ENCODE measurements at regions not wholly inside any gene's neighbourhood (a gene's known extent, or its start where the extent isn't known, plus 50 kb on each side); places are given as distances from the start of the nearest gene placed in this dataset.
A peak's percentile ranks its signal among the peaks of the same experiment; 100 is the strongest.

GRCh38 chr11:129731316-129731715 lies 84.3 kb upstream of the TMEM45B start:
- Mint-ChIP-seq H3K27ac (ENCODE audit: low read depth, unreplicated experiment) (no peak overlapping the region), H3K27me3 (ENCODE audit: insufficient read depth, unreplicated experiment) (peaks cover 13% of the 10 kb centered on the region), H3K4me1 (ENCODE audit: insufficient read depth, unreplicated experiment) (peaks cover 33% of the 10 kb centered on the region), H3K4me3 (ENCODE audit: unreplicated experiment) (no peak overlapping the region), H3K9me3 (ENCODE audit: unreplicated experiment) (no peaks in the 10 kb centered on the region), H3K36me3 (ENCODE audit: insufficient read depth, unreplicated experiment) (no peaks in the 10 kb centered on the region)
- intact Hi-C loops (cut with micrococcal nuclease): no loop called here
- BruUV-seq (replicated peaks): no TSS peak
- ChIA-PET POLR2A (interaction anchor here (1.0 to 1.3 kb wide), 2 partner anchors 92 to 107 kb away, joined by 3 read pairs; no protein-coding TSS in a partner anchor), CTCF (interaction anchor here (0.6 to 3.8 kb wide), 7 partner anchors 39 to 368 kb away, joined by 3 to 17 read pairs (median 3); partner anchors contain the start of gene BARX2)
- no peak for TF ChIP-seq CTCF (IDR thresholded peaks at IDR 0.05; ENCODE audit: unreplicated experiment)
- DNase-seq (ENCODE audit: unreplicated experiment): peak; percentile 94

- no peak overlapping the region for H3K27ac Mint-ChIP-seq (ENCODE audit: low read depth, unreplicated experiment)
- peaks cover 35% of the 10 kb centered on the region for H3K4me1 Mint-ChIP-seq (ENCODE audit: insufficient read depth, unreplicated experiment)
- H3K36me3 Mint-ChIP-seq (ENCODE audit: insufficient read depth, unreplicated experiment): no peaks in the 10 kb centered on the region
- POLR2A ChIA-PET: interaction anchor here (1.6 kb wide), 1 partner anchor 88 kb away, joined by 3 read pairs; no protein-coding TSS in a partner anchor
- peaks cover 13% of the 10 kb centered on the region for H3K27me3 Mint-ChIP-seq (ENCODE audit: insufficient read depth, unreplicated experiment)
- no peaks in the 10 kb centered on the region for H3K9me3 Mint-ChIP-seq (ENCODE audit: unreplicated experiment)
- intact Hi-C loops (cut with micrococcal nuclease): no loop called here
- H3K4me3 Mint-ChIP-seq (ENCODE audit: unreplicated experiment): no peak overlapping the region
- no TSS peak for BruUV-seq (replicated peaks)
- CTCF ChIA-PET: interaction anchor here (1.1 to 3.8 kb wide), 2 partner anchors 16 to 357 kb away, joined by 3 to 17 read pairs; partner anchors contain the start of gene BARX2
- no peak for TF ChIP-seq CTCF (IDR thresholded peaks at IDR 0.05; ENCODE audit: unreplicated experiment)
- no peak for DNase-seq (ENCODE audit: unreplicated experiment)
Measured at GRCh38 chr11:129732941-129733340, 82.7 kb upstream of the TMEM45B start.

- H3K4me1 Mint-ChIP-seq (ENCODE audit: insufficient read depth, unreplicated experiment): peaks cover 36% of the 10 kb centered on the region
Measured at GRCh38 chr11:129733384-129733783, 82.3 kb upstream of the TMEM45B start.

GRCh38 chr11:129733981-129734380 lies 81.7 kb upstream of the TMEM45B start:
- ChIA-PET POLR2A (interaction anchor here (0.7 to 1.1 kb wide), 2 partner anchors 19 to 90 kb away, joined by 3 read pairs; no protein-coding TSS in a partner anchor), CTCF (interaction anchor here (0.7 to 3.8 kb wide), 3 partner anchors 16 to 358 kb away, joined by 3 to 17 read pairs (median 4); partner anchors contain the start of gene BARX2)
- Mint-ChIP-seq H3K4me1 (ENCODE audit: insufficient read depth, unreplicated experiment) (peaks cover 31% of the 10 kb centered on the region), H3K36me3 (ENCODE audit: insufficient read depth, unreplicated experiment) (no peaks in the 10 kb centered on the region), H3K4me3 (ENCODE audit: unreplicated experiment) (no peak overlapping the region), H3K9me3 (ENCODE audit: unreplicated experiment) (no peaks in the 10 kb centered on the region), H3K27ac (ENCODE audit: low read depth, unreplicated experiment) (no peak overlapping the region), H3K27me3 (ENCODE audit: insufficient read depth, unreplicated experiment) (peaks cover 13% of the 10 kb centered on the region)
- DNase-seq (ENCODE audit: unreplicated experiment): no peak
- no peak for TF ChIP-seq CTCF (IDR thresholded peaks at IDR 0.05; ENCODE audit: unreplicated experiment)
- intact Hi-C loops (cut with micrococcal nuclease): no loop called here
- no TSS peak for BruUV-seq (replicated peaks)

More at GRCh38 chr11:129733384-129733783, 82.3 kb upstream of the TMEM45B start:
- H3K27me3 Mint-ChIP-seq (ENCODE audit: insufficient read depth, unreplicated experiment): peaks cover 13% of the 10 kb centered on the region
- DNase-seq (ENCODE audit: unreplicated experiment): no peak
- no peak overlapping the region for H3K27ac Mint-ChIP-seq (ENCODE audit: low read depth, unreplicated experiment)
- H3K9me3 Mint-ChIP-seq (ENCODE audit: unreplicated experiment): no peaks in the 10 kb centered on the region
- BruUV-seq (replicated peaks): no TSS peak
- intact Hi-C loops (cut with micrococcal nuclease): no loop called here
- no peaks in the 10 kb centered on the region for H3K36me3 Mint-ChIP-seq (ENCODE audit: insufficient read depth, unreplicated experiment)
- POLR2A ChIA-PET: interaction anchor here (0.7 to 1.6 kb wide), 3 partner anchors 20 to 90 kb away, joined by 3 read pairs; no protein-coding TSS in a partner anchor
- no peak overlapping the region for H3K4me3 Mint-ChIP-seq (ENCODE audit: unreplicated experiment)
- CTCF ChIA-PET: interaction anchor here (1.1 to 3.8 kb wide), 2 partner anchors 15 to 357 kb away, joined by 3 to 17 read pairs; partner anchors contain the start of gene BARX2
- TF ChIP-seq CTCF (IDR thresholded peaks at IDR 0.05; ENCODE audit: unreplicated experiment): no peak

Data from MCF 10A (cell line).